GM18873 (cell line): ENCODE measurements at regions not wholly inside any gene's neighbourhood (a gene's known extent, or its start where the extent isn't known, plus 50 kb on each side); places are given as distances from the start of the nearest gene placed in this dataset.

ENCODE experiments used
- ATAC-seq: cut with Tn5 transposase; IDR thresholded peaks from one replicate; pipeline ENCODE4 v1.9.1; 2021; ENCODE audit warnings: mild to moderate bottlenecking, moderate library complexity, moderate number of reproducible peaks; ENCODE audit not compliant: unreplicated experiment, low FRiP score

GRCh38 chr16:72425571-72426341, 253.8 kb upstream of the PMFBP1 start:
- ATAC-seq: no peak

GRCh38 chr16:72424757-72425156, 252.8 kb upstream of the PMFBP1 start:
- ATAC-seq: no peak

GRCh38 chr16:72422308-72422897, 250.4 kb upstream of the PMFBP1 start:
- no peak for ATAC-seq

- no peak for ATAC-seq
Observed at GRCh38 chr16:72419638-72420037, 247.7 kb upstream of the PMFBP1 start.

- no peak for ATAC-seq
Observed at GRCh38 chr16:72415379-72415778, 243.4 kb upstream of the PMFBP1 start.

- no peak for ATAC-seq
Observed at GRCh38 chr16:72410492-72410891, 238.5 kb upstream of the PMFBP1 start.

GRCh38 chr16:72409423-72409822, 237.5 kb upstream of the PMFBP1 start:
- no peak for ATAC-seq

GRCh38 chr16:72406390-72406789, 234.4 kb upstream of the PMFBP1 start:
- ATAC-seq: no peak

GRCh38 chr16:72404299-72404698, 232.3 kb upstream of the PMFBP1 start:
- no peak for ATAC-seq

- ATAC-seq: no peak
Observed at GRCh38 chr16:72401084-72401361, 229.1 kb upstream of the PMFBP1 start.

GRCh38 chr16:72400257-72401083, 228.5 kb upstream of the PMFBP1 start:
- ATAC-seq: no peak

- no peak for ATAC-seq
Observed at GRCh38 chr16:72399811-72400210, 227.9 kb upstream of the PMFBP1 start.

- ATAC-seq: no peak
Observed at GRCh38 chr16:72397876-72398275, 225.9 kb upstream of the PMFBP1 start.

- ATAC-seq: no peak
Observed at GRCh38 chr16:72394526-72394925, 222.6 kb upstream of the PMFBP1 start.

- ATAC-seq: no peak
Observed at GRCh38 chr16:72389791-72390190, 217.8 kb upstream of the PMFBP1 start.

- ATAC-seq: no peak
Observed at GRCh38 chr16:72388007-72388406, 216.1 kb upstream of the PMFBP1 start.

GRCh38 chr16:72384651-72385050, 212.7 kb upstream of the PMFBP1 start:
- ATAC-seq: no peak

GRCh38 chr16:72380283-72380682, 208.3 kb upstream of the PMFBP1 start:
- ATAC-seq: no peak

GRCh38 chr16:72373201-72373600, 201.2 kb upstream of the PMFBP1 start:
- no peak for ATAC-seq

- no peak for ATAC-seq
Observed at GRCh38 chr16:72372087-72373045, 200.4 kb upstream of the PMFBP1 start.
